H1 (cell line): ENCODE measurements at regions not wholly inside any gene's neighbourhood (a gene's known extent, or its start where the extent isn't known, plus 50 kb on each side); places are given as distances from the start of the nearest gene placed in this dataset.

Source experiments
- CTCF ChIA-PET: fragments of 300-600 bp; sonication (Branson Sonifier 250); formaldehyde crosslinking; loops from one replicate; lab custom pipeline; 2021; ENCODE audit not compliant: partially characterized antibody; lab: Charles Lee
- POLR2A ChIA-PET: fragments of 300-600 bp; sonication (Branson Sonifier 250); formaldehyde crosslinking; loops from one replicate; lab custom pipeline; 2021; ENCODE audit warnings: inconsistent platforms; ENCODE audit not compliant: partially characterized antibody; lab: Charles Lee
- DNase-seq, 2 experiments: peaks; one replicate each; pipeline versions ENCODE4 v3.0.0 to v3.0.0-alpha.2; 2010 to 2022; ENCODE audit warnings: low spot score in 2 of 2, low read depth in 1 of 2, mixed read lengths in 1 of 2
- FAIRE-seq: peaks from 2 replicates; lab custom pipeline; 2011; peaks lifted over from hg19 to GRCh38; lab: Jason Lieb, UNC
- H2AFZ ChIP-seq: 2 replicates; pipeline ENCODE4 v1.8.1; 2012; ENCODE audit warnings: low read length, inconsistent platforms
- H2AK5ac ChIP-seq: 2 replicates; pipeline ENCODE4 v1.6.1; 2013; ENCODE audit warnings: low read depth, low read length
- H2BK120ac ChIP-seq: replicated peaks from 2 replicates; pipeline ENCODE3; 2013; ENCODE audit warnings: low read depth, low read length, inconsistent platforms
- H2BK12ac ChIP-seq: 2 replicates; pipeline ENCODE4 v1.6.1; 2013; ENCODE audit warnings: low read depth, low read length
- H2BK15ac ChIP-seq: 2 replicates; pipeline ENCODE4 v1.6.1; 2013; ENCODE audit warnings: low read length
- H2BK20ac ChIP-seq: 2 replicates; pipeline ENCODE4 v1.6.1; 2013; ENCODE audit warnings: low read length
- H2BK5ac ChIP-seq: 2 replicates; pipeline ENCODE4 v1.6.1; 2013; ENCODE audit warnings: low read depth, low read length
- H3K14ac ChIP-seq: 2 replicates; pipeline ENCODE4 v1.6.1; 2013; ENCODE audit warnings: inconsistent platforms; ENCODE audit not compliant: insufficient read length
- H3K18ac ChIP-seq: 2 replicates; pipeline ENCODE4 v1.6.1; 2013; ENCODE audit warnings: low read length; ENCODE audit errors: extremely low read depth
- H3K23ac ChIP-seq: 2 replicates; pipeline ENCODE4 v1.6.1; 2013; ENCODE audit warnings: inconsistent platforms; ENCODE audit not compliant: insufficient read length
- H3K23me2 ChIP-seq: 2 replicates; pipeline ENCODE4 v1.6.1; 2013; ENCODE audit warnings: low read depth, low read length
- H3K27ac ChIP-seq: 2 replicates; pipeline ENCODE4 v1.6.1; 2011; ENCODE audit warnings: low read depth, low read length, inconsistent platforms
- H3K27me3 ChIP-seq, 4 experiments: replicated peaks in 1 of 4; 1 replicate in 1 of 4; 2 replicates in 3 of 4; pipeline versions ENCODE4 v1.6.1 to v1.8.1; 2011 to 2013; ENCODE audit warnings: low read length in 3 of 4, mild to moderate bottlenecking in 3 of 4, inconsistent platforms in 2 of 4, mixed read lengths in 2 of 4, moderate library complexity in 1 of 4; ENCODE audit not compliant: control insufficient read depth in 3 of 4, insufficient read depth in 3 of 4; ENCODE audit errors: extremely low read depth in 1 of 4
- H3K36me3 ChIP-seq, 4 experiments: 2 replicates each; pipeline versions ENCODE4 v1.6.1 to v1.8.1; 2011 to 2013; ENCODE audit warnings: mild to moderate bottlenecking in 4 of 4, low read length in 3 of 4, moderate library complexity in 2 of 4, control low read depth in 1 of 4, inconsistent platforms in 1 of 4; ENCODE audit not compliant: insufficient read depth in 4 of 4, control insufficient read depth in 2 of 4
- H3K4ac ChIP-seq: replicated peaks from 2 replicates; pipeline ENCODE3; 2013; ENCODE audit warnings: low read length, low read depth, mixed read lengths, inconsistent platforms; ENCODE audit not compliant: insufficient read length
- H3K4me1 ChIP-seq, 4 experiments: replicated peaks in 1 of 4; 1 replicate in 1 of 4; 2 replicates in 3 of 4; pipeline versions ENCODE4 v1.6.1 to v1.8.1; 2011 to 2013; ENCODE audit warnings: low read length in 3 of 4, inconsistent platforms in 2 of 4, mixed read lengths in 1 of 4; ENCODE audit not compliant: insufficient read depth in 4 of 4, control insufficient read depth in 3 of 4
- H3K4me2 ChIP-seq, 2 experiments: 2 replicates each; pipeline versions ENCODE4 v1.6.1 to v1.8.1; 2011 to 2013; ENCODE audit warnings: low read depth in 2 of 2, low read length in 2 of 2, control low read depth in 1 of 2, inconsistent platforms in 1 of 2, mild to moderate bottlenecking in 1 of 2; ENCODE audit not compliant: insufficient read depth in 1 of 2
- H3K4me3 ChIP-seq, 4 experiments: fragments of 200-600, 300-600 bp in 1 of 4; sonication (generic), shearing (Covaris generic), sonication (Bioruptor Twin) in 1 of 4; 2 replicates each; pipeline versions ENCODE4 v1.5.1 to v1.8.1; 2011 to 2016; ENCODE audit warnings: low read length in 4 of 4, low read depth in 3 of 4, control low read depth in 2 of 4, inconsistent platforms in 2 of 4, mild to moderate bottlenecking in 2 of 4, mixed read lengths in 1 of 4, moderate library complexity in 1 of 4; ENCODE audit not compliant: insufficient read depth in 2 of 4; ENCODE audit errors: extremely low read depth in 1 of 4
- H3K56ac ChIP-seq: replicated peaks from 2 replicates; pipeline ENCODE3; 2013; ENCODE audit warnings: low read depth, mild to moderate bottlenecking, mixed read lengths, low read length, inconsistent platforms; ENCODE audit not compliant: insufficient read length
- H3K79me1 ChIP-seq: 2 replicates; pipeline ENCODE4 v1.6.1; 2013; ENCODE audit warnings: low read depth, low read length, control low read depth
- H3K79me2 ChIP-seq, 2 experiments: 2 replicates each; pipeline versions ENCODE4 v1.6.1 to v1.8.1; 2012 to 2013; ENCODE audit warnings: low read length in 2 of 2, mild to moderate bottlenecking in 2 of 2, inconsistent platforms in 1 of 2; ENCODE audit not compliant: insufficient read depth in 2 of 2, control insufficient read depth in 1 of 2
- H3K9ac ChIP-seq, 4 experiments: replicated peaks in 1 of 4; 1 replicate in 1 of 4; 2 replicates in 3 of 4; pipeline versions ENCODE4 v1.6.1 to v1.8.1; 2011 to 2013; ENCODE audit warnings: low read depth in 3 of 4, low read length in 3 of 4, control low read depth in 2 of 4, mild to moderate bottlenecking in 2 of 4, moderate library complexity in 2 of 4, inconsistent platforms in 1 of 4; ENCODE audit errors: extremely low read depth in 1 of 4
- H3K9me3 ChIP-seq, 2 experiments: 2 replicates each; pipeline versions ENCODE4 v1.6.1 to v1.8.1; 2012 to 2013; ENCODE audit warnings: mild to moderate bottlenecking in 2 of 2, moderate library complexity in 2 of 2, control low read depth in 1 of 2, inconsistent platforms in 1 of 2, low read depth in 1 of 2, low read length in 1 of 2, mixed read lengths in 1 of 2; ENCODE audit not compliant: insufficient read depth in 2 of 2
- H4K20me1 ChIP-seq, 2 experiments: replicated peaks in 1 of 2; 2 replicates each; pipeline versions ENCODE3 to v1.8.1; 2011 to 2013; ENCODE audit warnings: inconsistent platforms in 2 of 2, low read length in 2 of 2, mild to moderate bottlenecking in 1 of 2; ENCODE audit not compliant: insufficient read depth in 2 of 2, control insufficient read depth in 1 of 2
- H4K5ac ChIP-seq: 2 replicates; pipeline ENCODE4 v1.6.1; 2013; ENCODE audit warnings: low read length, low read depth, mixed read lengths, inconsistent platforms; ENCODE audit not compliant: insufficient read length
- H4K8ac ChIP-seq: 2 replicates; pipeline ENCODE4 v1.8.0; 2013; ENCODE audit warnings: mild to moderate bottlenecking, moderate library complexity, low read length, inconsistent platforms; ENCODE audit not compliant: insufficient read depth; ENCODE audit errors: extremely low read depth
- H4K91ac ChIP-seq: replicated peaks from 2 replicates; pipeline ENCODE3; 2013; ENCODE audit warnings: low read length, mixed read lengths, inconsistent platforms; ENCODE audit not compliant: insufficient read length
- BRCA1 ChIP-seq: IDR thresholded peaks from 2 replicates; pipeline ENCODE4 v1.6.1; 2012; ENCODE audit warnings: low read depth, low read length, improper control_type of control experiment
- EP300 ChIP-seq, 2 experiments: IDR thresholded peaks; 1 replicate in 1 of 2; 2 replicates in 1 of 2; pipeline ENCODE4 v1.6.1; 2011 to 2012; ENCODE audit warnings: low read depth in 2 of 2, low read length in 2 of 2, mild to moderate bottlenecking in 2 of 2, borderline replicate concordance in 1 of 2, inconsistent platforms in 1 of 2, moderate library complexity in 1 of 2
- EZH2 ChIP-seq: fragments of 200-600 bp; sonication (generic); IDR thresholded peaks from 2 replicates; pipeline ENCODE4 v1.7.1; 2012; ENCODE audit warnings: low read depth, mild to moderate bottlenecking, moderate library complexity, low read length, inconsistent platforms; ENCODE audit not compliant: severe bottlenecking
- GABPA ChIP-seq: IDR thresholded peaks from 2 replicates; pipeline ENCODE4 v1.6.1; 2011; ENCODE audit warnings: mild to moderate bottlenecking, low read length, moderate library complexity, borderline replicate concordance; ENCODE audit not compliant: insufficient read depth
- SIN3A ChIP-seq, 2 experiments: IDR thresholded peaks in 1 of 2; conservative IDR thresholded peaks in 1 of 2; 2 replicates each; pipeline ENCODE4 v1.6.1; 2011 to 2012; ENCODE audit warnings: low read length in 2 of 2, improper control_type of control experiment in 1 of 2, low read depth in 1 of 2, mild to moderate bottlenecking in 1 of 2
- TBP ChIP-seq: IDR thresholded peaks from 2 replicates; pipeline ENCODE4 v1.6.1; 2011; ENCODE audit warnings: low read depth, low read length, improper control_type of control experiment
- WGBS, 2 experiments: shearing (Covaris generic) in 1 of 2; methylation state at CpG; one replicate each; pipeline versions ENCODE4 v1.1.6 to v1.1.7; 2013 to 2015; ENCODE audit warnings: low lambda C conversion rate in 2 of 2, mixed read lengths in 2 of 2, inconsistent platforms in 1 of 2, low coverage in 1 of 2, missing lambda C conversion rate in 1 of 2; ENCODE audit not compliant: insufficient replicate concordance in 2 of 2, insufficient coverage in 1 of 2, insufficient read length in 1 of 2; ENCODE audit errors: extremely low coverage in 1 of 2, missing lambda C conversion rate in 1 of 2; 5-methylcytosine and 5-hydroxymethylcytosine counted together

DNA sequence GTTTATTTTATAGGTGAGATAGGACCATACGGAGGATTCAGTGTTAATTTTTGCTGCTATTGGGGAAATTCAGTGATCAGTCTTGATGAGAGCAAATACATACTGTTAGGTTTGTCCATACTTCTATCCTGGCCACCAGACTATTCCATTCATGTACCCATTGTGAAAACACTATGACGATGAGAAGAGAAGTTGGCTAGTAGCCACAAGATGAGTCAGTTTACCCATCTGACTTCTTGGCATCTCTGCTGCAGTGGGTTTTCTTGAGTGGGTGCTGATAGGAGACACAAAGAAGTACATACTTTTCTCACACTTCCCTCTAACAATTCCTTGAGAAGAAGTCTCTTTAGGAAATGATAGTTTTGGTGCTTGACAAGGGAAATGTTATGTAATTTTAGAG is 133.1 kb downstream of the TFPI2 start:
- H3K79me1 ChIP-seq, result no peaks in the 10 kb centered on the region
- FAIRE-seq (no peak), DNase-seq (no peak)
- no peak overlapping the region for H2BK12ac ChIP-seq
- no peak overlapping the region for H3K23ac ChIP-seq
- H2BK20ac ChIP-seq, result no peak overlapping the region
- H3K79me2 ChIP-seq, result no peaks in the 10 kb centered on the region
- no peak overlapping the region for H3K14ac ChIP-seq
- H3K4me3 ChIP-seq, result no peak overlapping the region
- H3K9ac ChIP-seq, result no peak overlapping the region
- ChIA-PET POLR2A (no interaction called here), CTCF (no interaction called here)
- H3K9me3 ChIP-seq, result no peaks in the 10 kb centered on the region
- H4K8ac ChIP-seq, result no peak overlapping the region
- no peak overlapping the region for H2AFZ ChIP-seq
- H3K4me2 ChIP-seq, result no peak overlapping the region
- no peaks in the 10 kb centered on the region for H3K36me3 ChIP-seq
- no peaks in the 10 kb centered on the region for H3K4me1 ChIP-seq
- H2BK120ac ChIP-seq, result no peak overlapping the region
- H4K91ac ChIP-seq, result no peak overlapping the region
- no peak overlapping the region for H2BK15ac ChIP-seq
- H2AK5ac ChIP-seq, result no peak overlapping the region
- H3K27ac ChIP-seq, result no peak overlapping the region
- no peak overlapping the region for H4K5ac ChIP-seq
- H3K56ac ChIP-seq, result no peak overlapping the region
- 86% methylated on average over 2 of the region's 2 CpGs; no CpG with 5 or more reads in 1 of the 2 experiments for WGBS, 2 experiments
- no peaks in the 10 kb centered on the region for H4K20me1 ChIP-seq
- no peak overlapping the region for H3K4ac ChIP-seq
- no peak overlapping the region for H2BK5ac ChIP-seq
- no peaks in the 10 kb centered on the region for H3K23me2 ChIP-seq
- no peak overlapping the region for H3K18ac ChIP-seq
- H3K27me3 ChIP-seq, result no peaks in the 10 kb centered on the region
- TF ChIP-seq SIN3A (conservative IDR thresholded peaks at IDR 0.05 in 1 of 2, IDR thresholded peaks at IDR 0.05 in 1 of 2; ENCODE audit: low read depth in 1 of 2, low read length in 2 of 2) (no peak), EP300 (IDR thresholded peaks at IDR 0.05; ENCODE audit: borderline replicate concordance in 1 of 2, low read depth in 2 of 2, low read length in 2 of 2) (no peak), BRCA1 (no peak), EZH2 (no peak), GABPA (no peak), TBP (no peak)
- TF ChIP-seq, all 59 proteins: peak for 0
